T-cell (primary cell): ENCODE measurements at regions not wholly inside any gene's neighbourhood (a gene's known extent, or its start where the extent isn't known, plus 50 kb on each side); places are given as distances from the start of the nearest gene placed in this dataset.

Experiments
- ATAC-seq, 4 experiments: fragments of 200-7000 bp in 3 of 4; fragments of 150-1000 bp in 1 of 4; cut with Tn5 transposase; replicated peaks in 1 of 4; 1 replicate in 3 of 4; 2 replicates in 1 of 4; pipeline ENCODE4 v1.10.0; 2021; ENCODE audit warnings: moderate library complexity in 3 of 4, mild to moderate bottlenecking in 2 of 4, moderate number of reproducible peaks in 1 of 4
- CTCF ChIA-PET, 2 donors: fragments of 300-600 bp; sonication (Branson Sonifier 250); formaldehyde crosslinking; loops; one replicate each; lab custom pipeline; 2022; ENCODE audit warnings: antibody characterized with exemption in 2 of 2; lab: Charles Lee
- POLR2A ChIA-PET, 2 donors: fragments of 300-600 bp; sonication (Branson Sonifier 250); formaldehyde crosslinking; loops; one replicate each; lab custom pipeline; 2022; ENCODE audit warnings: antibody characterized with exemption in 2 of 2; lab: Charles Lee
- DNase-seq, 35 experiments: peaks; one replicate each; pipeline versions ENCODE4 v3.0.0 to v3.0.0-alpha.2; 2013 to 2023
- H3K27ac ChIP-seq: one replicate; pipeline ENCODE4 v1.5.1; 2013; ENCODE audit warnings: low read length
- H3K27me3 ChIP-seq, 2 experiments: replicated peaks in 1 of 2; 1 replicate in 1 of 2; 2 replicates in 1 of 2; pipeline versions ENCODE4 v1.6.1 to v1.7.0; 2013; ENCODE audit warnings: low read length in 1 of 2, mixed read lengths in 1 of 2; ENCODE audit not compliant: control insufficient read depth in 2 of 2, insufficient read depth in 2 of 2; ENCODE audit errors: extremely low read depth in 1 of 2
- H3K36me3 ChIP-seq, 2 donors: 1 replicate in 1 of 2; 2 replicates in 1 of 2; pipeline versions ENCODE4 v1.6.1 to v1.7.0; 2013; ENCODE audit warnings: low read length in 1 of 2; ENCODE audit not compliant: control insufficient read depth in 2 of 2, insufficient read depth in 1 of 2; ENCODE audit errors: extremely low read depth in 1 of 2
- H3K4me1 ChIP-seq, 2 experiments: 1 replicate in 1 of 2; 2 replicates in 1 of 2; pipeline versions ENCODE4 v1.6.1 to v1.7.0; 2013; ENCODE audit warnings: low read length in 2 of 2, mixed read lengths in 1 of 2; ENCODE audit not compliant: insufficient read depth in 2 of 2, control insufficient read depth in 1 of 2; ENCODE audit errors: extremely low read depth in 1 of 2
- H3K4me3 ChIP-seq, 2 donors: 1 replicate in 1 of 2; 2 replicates in 1 of 2; pipeline versions ENCODE4 v1.5.1 to v1.7.0; 2013; ENCODE audit warnings: mild to moderate bottlenecking in 2 of 2, low read length in 1 of 2, moderate library complexity in 1 of 2; ENCODE audit not compliant: control insufficient read depth in 1 of 2; ENCODE audit errors: extremely low read depth in 1 of 2
- H3K9me3 ChIP-seq: 2 replicates; pipeline ENCODE4 v1.7.0; 2013
- H3K27ac Mint-ChIP-seq, 2 donors: one replicate each; pipeline ENCODE4 v1.8.0; 2020 to 2021; ENCODE audit warnings: mild to moderate bottlenecking in 2 of 2, mixed read lengths in 2 of 2
- H3K27me3 Mint-ChIP-seq, 2 donors: one replicate each; pipeline ENCODE4 v1.8.0; 2021 to 2022; ENCODE audit warnings: mixed read lengths in 2 of 2
- H3K36me3 Mint-ChIP-seq: one replicate; pipeline ENCODE4 v1.8.0; 2021; ENCODE audit warnings: mixed read lengths
- H3K4me1 Mint-ChIP-seq, 3 donors: one replicate each; pipeline ENCODE4 v1.8.0; 2020 to 2022; ENCODE audit warnings: mixed read lengths in 3 of 3, mild to moderate bottlenecking in 1 of 3
- H3K4me3 Mint-ChIP-seq, 3 donors: one replicate each; pipeline ENCODE4 v1.8.0; 2020 to 2022; ENCODE audit warnings: mild to moderate bottlenecking in 3 of 3, mixed read lengths in 3 of 3, moderate library complexity in 3 of 3
- H3K9me3 Mint-ChIP-seq, 3 donors: one replicate each; pipeline ENCODE4 v1.8.0; 2020 to 2022; ENCODE audit warnings: mixed read lengths in 3 of 3
- WGBS: methylation state at CpG from one replicate; pipeline ENCODE4 v1.1.5; 2013; ENCODE audit warnings: missing lambda C conversion rate; ENCODE audit not compliant: insufficient coverage; 5-methylcytosine and 5-hydroxymethylcytosine counted together

- no CpG with 5 or more reads among the region's 1 CpG for WGBS
- Mint-ChIP-seq H3K4me1 (no peaks in the 10 kb centered on the region), H3K4me3 (no peak overlapping the region), H3K27ac (no peak overlapping the region), H3K36me3 (no peaks in the 10 kb centered on the region), H3K27me3 (no peaks in the 10 kb centered on the region), H3K9me3 (peaks cover 0 to 14% (median 0%) of the 10 kb centered on the region in 3 donors)
- Histone ChIP-seq H3K27ac (no peak overlapping the region), H3K4me1 (no peaks in the 10 kb centered on the region), H3K9me3 (no peaks in the 10 kb centered on the region), H3K27me3 (no peaks in the 10 kb centered on the region), H3K4me3 (no peak overlapping the region), H3K36me3 (no peaks in the 10 kb centered on the region)
- ATAC-seq (no peak), DNase-seq (no peak)
- ChIA-PET CTCF (no interaction called here), POLR2A (no interaction called here)
Measured at GRCh38 chr4:110816367-110816766, 193.5 kb upstream of the PITX2 start.

- ChIA-PET CTCF (no interaction called here), POLR2A (no interaction called here)
- Mint-ChIP-seq H3K36me3 (no peaks in the 10 kb centered on the region), H3K27me3 (no peaks in the 10 kb centered on the region), H3K4me1 (no peaks in the 10 kb centered on the region), H3K4me3 (no peak overlapping the region), H3K27ac (no peak overlapping the region), H3K9me3 (peaks cover 0 to 10% (median 5%) of the 10 kb centered on the region in 3 donors)
- Histone ChIP-seq H3K27me3 (no peaks in the 10 kb centered on the region), H3K9me3 (no peaks in the 10 kb centered on the region), H3K4me1 (no peaks in the 10 kb centered on the region), H3K4me3 (no peak overlapping the region), H3K36me3 (no peaks in the 10 kb centered on the region), H3K27ac (no peak overlapping the region)
- no peak for ATAC-seq
- 40% methylated on average over 4 of the region's 4 CpGs for WGBS
- no peak for DNase-seq
Measured at GRCh38 chr4:110821186-110821585, 198.3 kb upstream of the PITX2 start.

- Mint-ChIP-seq H3K36me3 (no peaks in the 10 kb centered on the region), H3K27me3 (no peaks in the 10 kb centered on the region), H3K4me3 (no peak overlapping the region), H3K9me3 (peaks cover 0 to 10% (median 5%) of the 10 kb centered on the region in 3 donors), H3K27ac (no peak overlapping the region), H3K4me1 (no peaks in the 10 kb centered on the region)
- Histone ChIP-seq H3K27me3 (no peaks in the 10 kb centered on the region), H3K4me1 (no peaks in the 10 kb centered on the region), H3K4me3 (no peak overlapping the region), H3K27ac (no peak overlapping the region), H3K9me3 (no peaks in the 10 kb centered on the region), H3K36me3 (no peaks in the 10 kb centered on the region)
- ChIA-PET POLR2A (no interaction called here), CTCF (no interaction called here)
- DNase-seq (no peak), ATAC-seq (no peak)
- WGBS = no CpG with 5 or more reads among the region's 3 CpGs
Measured at GRCh38 chr4:110823251-110823650, 200.4 kb upstream of the PITX2 start.

- no CpG with 5 or more reads among the region's 5 CpGs for WGBS
- no peak for ATAC-seq
- Histone ChIP-seq H3K4me1 (no peaks in the 10 kb centered on the region), H3K4me3 (no peak overlapping the region), H3K9me3 (no peaks in the 10 kb centered on the region), H3K36me3 (no peaks in the 10 kb centered on the region), H3K27me3 (no peaks in the 10 kb centered on the region), H3K27ac (no peak overlapping the region)
- Mint-ChIP-seq H3K27me3 (no peaks in the 10 kb centered on the region), H3K4me3 (no peak overlapping the region), H3K27ac (no peak overlapping the region), H3K36me3 (no peaks in the 10 kb centered on the region), H3K9me3 (peaks cover 0 to 10% (median 8%) of the 10 kb centered on the region in 3 donors), H3K4me1 (no peaks in the 10 kb centered on the region)
- ChIA-PET POLR2A (no interaction called here), CTCF (no interaction called here)
- DNase-seq = no peak
Measured at GRCh38 chr4:110824344-110824743, 201.5 kb upstream of the PITX2 start.

GRCh38 chr4:110826656-110827055 lies 203.8 kb upstream of the PITX2 start:
- Histone ChIP-seq H3K4me1 (no peaks in the 10 kb centered on the region), H3K36me3 (no peaks in the 10 kb centered on the region), H3K27me3 (no peaks in the 10 kb centered on the region), H3K4me3 (no peak overlapping the region), H3K27ac (no peak overlapping the region), H3K9me3 (no peaks in the 10 kb centered on the region)
- ATAC-seq = no peak
- ChIA-PET POLR2A (no interaction called here), CTCF (no interaction called here)
- no peak for DNase-seq
- no CpG with 5 or more reads among the region's 8 CpGs for WGBS
- no peaks in the 10 kb centered on the region for H3K36me3 Mint-ChIP-seq
- H3K27ac Mint-ChIP-seq = no peak overlapping the region
- no peak overlapping the region for H3K4me3 Mint-ChIP-seq
- H3K4me1 Mint-ChIP-seq = no peaks in the 10 kb centered on the region
- no peaks in the 10 kb centered on the region for H3K27me3 Mint-ChIP-seq
- H3K9me3 Mint-ChIP-seq = peaks cover 0 to 10% (median 8%) of the 10 kb centered on the region in 3 donors

- no peak overlapping the region for H3K4me3 ChIP-seq
- DNase-seq = no peak
- no peak overlapping the region for H3K27ac ChIP-seq
- H3K9me3 Mint-ChIP-seq = peaks cover under 1 to 6% (median 3%) of the 10 kb centered on the region in 3 donors
- CTCF ChIA-PET = no interaction called here
- WGBS = no CpG with 5 or more reads among the region's 2 CpGs
- POLR2A ChIA-PET = no interaction called here
- H3K27ac Mint-ChIP-seq = no peak overlapping the region
- no peaks in the 10 kb centered on the region for H3K9me3 ChIP-seq
- no peaks in the 10 kb centered on the region for H3K36me3 ChIP-seq
- H3K36me3 Mint-ChIP-seq = no peaks in the 10 kb centered on the region
- H3K4me1 ChIP-seq = no peaks in the 10 kb centered on the region
- no peaks in the 10 kb centered on the region for H3K27me3 Mint-ChIP-seq
- H3K4me1 Mint-ChIP-seq = no peaks in the 10 kb centered on the region
- H3K4me3 Mint-ChIP-seq = no peak overlapping the region
- H3K27me3 ChIP-seq = no peaks in the 10 kb centered on the region
- ATAC-seq = no peak
Measured at GRCh38 chr4:110830461-110830860, 207.6 kb upstream of the PITX2 start.

GRCh38 chr4:110837896-110838450 lies 215.1 kb upstream of the PITX2 start:
- ATAC-seq (no peak), DNase-seq (no peak)
- no peaks in the 10 kb centered on the region for H3K36me3 ChIP-seq
- no peaks in the 10 kb centered on the region for H3K27me3 ChIP-seq
- H3K4me3 Mint-ChIP-seq = no peak overlapping the region
- no peak overlapping the region for H3K27ac ChIP-seq
- H3K9me3 ChIP-seq = no peaks in the 10 kb centered on the region
- no peak overlapping the region for H3K27ac Mint-ChIP-seq
- H3K36me3 Mint-ChIP-seq = no peaks in the 10 kb centered on the region
- WGBS = 75% methylated on average over 2 of the region's 7 CpGs
- no peaks in the 10 kb centered on the region for H3K4me1 ChIP-seq
- H3K27me3 Mint-ChIP-seq = no peaks in the 10 kb centered on the region
- no peak overlapping the region for H3K4me3 ChIP-seq
- peaks cover 0 to 4% (median 3%) of the 10 kb centered on the region in 3 donors for H3K9me3 Mint-ChIP-seq
- no peaks in the 10 kb centered on the region for H3K4me1 Mint-ChIP-seq
- ChIA-PET CTCF (no interaction called here), POLR2A (no interaction called here)
